CD14-positive monocyte (primary cell): ENCODE measurements at regions not wholly inside any gene's neighbourhood (a gene's known extent, or its start where the extent isn't known, plus 50 kb on each side); places are given as distances from the start of the nearest gene placed in this dataset.

Source experiments
- DNase-seq, 3 donors: peaks; one replicate each; pipeline ENCODE4 v3.0.0-alpha.2; 2011 to 2022
- H2AFZ ChIP-seq: 2 replicates; pipeline ENCODE4 v1.6.0; 2012; ENCODE audit warnings: mild to moderate bottlenecking, low read depth, low read length, inconsistent platforms; ENCODE audit not compliant: insufficient read depth, poor library complexity, severe bottlenecking
- H3K27ac ChIP-seq, 2 donors: 1 replicate in 1 of 2; 2 replicates in 1 of 2; pipeline ENCODE4 v1.5.1; 2012 to 2013; ENCODE audit warnings: low read length in 2 of 2, control low read depth in 1 of 2, inconsistent platforms in 1 of 2, low read depth in 1 of 2, mild to moderate bottlenecking in 1 of 2
- H3K27me3 ChIP-seq, 2 donors: one replicate each; pipeline versions ENCODE4 v1.6.0 to v1.6.1; 2011 to 2013; ENCODE audit warnings: low read length in 2 of 2; ENCODE audit not compliant: control insufficient read depth in 2 of 2, insufficient read depth in 2 of 2
- H3K36me3 ChIP-seq, 2 donors: replicated peaks in 1 of 2; 1 replicate in 1 of 2; 2 replicates in 1 of 2; pipeline versions ENCODE4 v1.5.1 to v1.6.1; 2012 to 2013; ENCODE audit warnings: low read length in 2 of 2, control low read depth in 1 of 2, inconsistent platforms in 1 of 2, mild to moderate bottlenecking in 1 of 2; ENCODE audit not compliant: insufficient read depth in 2 of 2, control insufficient read depth in 1 of 2
- H3K4me1 ChIP-seq, 2 donors: 1 replicate in 1 of 2; 2 replicates in 1 of 2; pipeline versions ENCODE4 v1.5.1 to v1.6.1; 2012 to 2013; ENCODE audit warnings: low read length in 2 of 2, control low read depth in 1 of 2, inconsistent platforms in 1 of 2, mild to moderate bottlenecking in 1 of 2, moderate library complexity in 1 of 2; ENCODE audit not compliant: insufficient read depth in 2 of 2, control insufficient read depth in 1 of 2
- H3K4me2 ChIP-seq: replicated peaks from 2 replicates; pipeline ENCODE3; 2012; ENCODE audit warnings: low read length, moderate library complexity, mild to moderate bottlenecking; ENCODE audit not compliant: poor library complexity, severe bottlenecking; ENCODE audit errors: extremely low read depth
- H3K4me3 ChIP-seq, 3 experiments: fragments of 200-600 bp in 1 of 3; sonication (generic) in 1 of 3; replicated peaks in 1 of 3; 1 replicate in 2 of 3; 2 replicates in 1 of 3; pipeline ENCODE4 v1.5.1; 2011 to 2013; ENCODE audit warnings: low read length in 3 of 3, mild to moderate bottlenecking in 3 of 3, control low read depth in 2 of 3, low read depth in 2 of 3, inconsistent platforms in 1 of 3, moderate library complexity in 1 of 3
- H3K79me2 ChIP-seq: 2 replicates; pipeline ENCODE4 v1.6.0; 2012; ENCODE audit warnings: mild to moderate bottlenecking, control low read depth, inconsistent platforms, low read length, moderate library complexity; ENCODE audit not compliant: insufficient read depth
- H3K9ac ChIP-seq: 2 replicates; pipeline ENCODE4 v1.6.0; 2017; ENCODE audit warnings: low read length, mild to moderate bottlenecking; ENCODE audit not compliant: insufficient read depth, poor library complexity, severe bottlenecking
- H3K9me3 ChIP-seq, 2 donors: replicated peaks in 1 of 2; 1 replicate in 1 of 2; 2 replicates in 1 of 2; pipeline versions ENCODE4 v1.5.1 to v1.6.1; 2012 to 2013; ENCODE audit warnings: low read length in 2 of 2, control low read depth in 1 of 2; ENCODE audit not compliant: control insufficient read depth in 1 of 2, insufficient read depth in 1 of 2
- H4K20me1 ChIP-seq: 2 replicates; pipeline ENCODE4 v1.6.0; 2012; ENCODE audit warnings: mild to moderate bottlenecking, low read length, control low read depth, moderate library complexity; ENCODE audit not compliant: insufficient read depth
- H3K27ac Mint-ChIP-seq, 7 donors: one replicate each; pipeline ENCODE4 v1.8.0; 2020; ENCODE audit warnings: mild to moderate bottlenecking in 7 of 7, mixed read lengths in 7 of 7, moderate library complexity in 6 of 7, inconsistent platforms in 2 of 7
- H3K27me3 Mint-ChIP-seq, 3 donors: one replicate each; pipeline ENCODE4 v1.8.0; 2021 to 2022; ENCODE audit warnings: low read depth in 3 of 3, mild to moderate bottlenecking in 3 of 3, mixed read lengths in 3 of 3, moderate library complexity in 3 of 3, inconsistent platforms in 1 of 3
- H3K36me3 Mint-ChIP-seq, 2 donors: one replicate each; pipeline ENCODE4 v1.8.0; 2020; ENCODE audit warnings: mixed read lengths in 2 of 2, inconsistent platforms in 1 of 2, mild to moderate bottlenecking in 1 of 2
- H3K4me1 Mint-ChIP-seq: one replicate; pipeline ENCODE4 v1.8.0; 2020; ENCODE audit warnings: mild to moderate bottlenecking, mixed read lengths
- H3K4me3 Mint-ChIP-seq, 2 donors: one replicate each; pipeline ENCODE4 v1.8.0; 2020; ENCODE audit warnings: mild to moderate bottlenecking in 2 of 2, mixed read lengths in 2 of 2, moderate library complexity in 1 of 2
- H3K9me3 Mint-ChIP-seq, 7 donors: one replicate each; pipeline ENCODE4 v1.8.0; 2020 to 2022; ENCODE audit warnings: mixed read lengths in 7 of 7, mild to moderate bottlenecking in 6 of 7, moderate library complexity in 6 of 7, inconsistent platforms in 2 of 7
- CTCF ChIP-seq: fragments of 200-600 bp; IDR thresholded peaks from one replicate; pipeline ENCODE4 v1.8.0; 2022; ENCODE audit warnings: antibody characterized with exemption, mild to moderate bottlenecking
- WGBS: methylation state at CpG from one replicate; pipeline ENCODE4 v1.1.5; 2013; ENCODE audit warnings: missing lambda C conversion rate; ENCODE audit not compliant: insufficient coverage; 5-methylcytosine and 5-hydroxymethylcytosine counted together
- intact Hi-C, 2 donors: fragments of 100-400 bp; cut with micrococcal nuclease; formaldehyde crosslinking; loops; one replicate each; pipeline versions ENCODE4 v1.15.0 to v1.15.1; 2023

GRCh38 chr2:82120654-82121053, 1816.1 kb upstream of the LRRTM1 start:
- Histone ChIP-seq H3K36me3 (no peaks in the 10 kb centered on the region), H3K4me3 (no peak overlapping the region), H3K9ac (no peak overlapping the region), H3K9me3 (no peaks in the 10 kb centered on the region), H3K4me2 (no peak overlapping the region), H3K4me1 (no peaks in the 10 kb centered on the region), H3K27ac (no peak overlapping the region), H3K79me2 (no peaks in the 10 kb centered on the region), H3K27me3 (no peaks in the 10 kb centered on the region), H2AFZ (no peak overlapping the region), H4K20me1 (no peaks in the 10 kb centered on the region)
- WGBS = 95% methylated on average over 3 of the region's 5 CpGs
- no peaks in the 10 kb centered on the region for H3K4me1 Mint-ChIP-seq
- H3K27me3 Mint-ChIP-seq = no peaks in the 10 kb centered on the region
- DNase-seq = no peak
- H3K9me3 Mint-ChIP-seq = peaks cover 0 to 9% (median 3%) of the 10 kb centered on the region in 7 donors
- TF ChIP-seq CTCF = no peak
- intact Hi-C loops = no loop called here
- no peak overlapping the region for H3K27ac Mint-ChIP-seq
- H3K36me3 Mint-ChIP-seq = no peaks in the 10 kb centered on the region
- H3K4me3 Mint-ChIP-seq = no peak overlapping the region

GRCh38 chr2:82120115-82120514, 1815.6 kb upstream of the LRRTM1 start:
- H3K36me3 Mint-ChIP-seq = no peaks in the 10 kb centered on the region
- H3K9me3 Mint-ChIP-seq = peaks cover 0 to 8% (median 3%) of the 10 kb centered on the region in 7 donors
- H3K9me3 ChIP-seq = no peaks in the 10 kb centered on the region
- H4K20me1 ChIP-seq = no peaks in the 10 kb centered on the region
- H3K4me2 ChIP-seq = no peak overlapping the region
- no peak for DNase-seq
- H3K27ac Mint-ChIP-seq = no peak overlapping the region
- intact Hi-C loops = no loop called here
- 78% methylated on average over 1 of the region's 2 CpGs for WGBS
- H3K4me3 Mint-ChIP-seq = no peak overlapping the region
- no peak overlapping the region for H3K4me3 ChIP-seq
- no peaks in the 10 kb centered on the region for H3K36me3 ChIP-seq
- H3K4me1 Mint-ChIP-seq = no peaks in the 10 kb centered on the region
- H2AFZ ChIP-seq = no peak overlapping the region
- H3K27me3 Mint-ChIP-seq = no peaks in the 10 kb centered on the region
- no peak overlapping the region for H3K27ac ChIP-seq
- H3K9ac ChIP-seq = no peak overlapping the region
- H3K4me1 ChIP-seq = no peaks in the 10 kb centered on the region
- H3K79me2 ChIP-seq = no peaks in the 10 kb centered on the region
- TF ChIP-seq CTCF = no peak
- no peaks in the 10 kb centered on the region for H3K27me3 ChIP-seq
